ENCODE measurements at regions not wholly inside any gene's neighbourhood (a gene's known extent, or its start where the extent isn't known, plus 50 kb on each side); places are given as distances from the start of the nearest gene placed in this dataset.

DNA sequence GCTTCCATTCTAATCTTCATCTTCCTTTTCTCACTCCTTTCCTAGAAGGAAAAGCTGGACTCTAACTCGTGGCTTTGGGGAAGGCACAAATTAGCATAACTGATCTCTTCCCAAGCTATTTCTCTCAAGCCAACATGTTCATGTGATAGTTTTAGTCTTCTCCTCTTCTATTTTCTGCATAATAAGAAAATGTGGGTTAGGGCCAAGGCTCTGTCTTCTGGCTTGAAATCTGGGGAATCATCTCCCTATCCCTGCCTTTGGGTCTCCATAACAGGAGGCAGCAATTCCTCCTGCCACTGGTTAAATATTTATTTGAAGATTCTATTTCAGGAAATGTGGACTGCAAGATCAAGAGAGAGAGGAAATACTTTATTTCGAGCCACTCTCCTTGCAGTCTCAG lies 1669.6 kb downstream of the MAT2B start:
- TF ChIP-seq, protein P1, sequence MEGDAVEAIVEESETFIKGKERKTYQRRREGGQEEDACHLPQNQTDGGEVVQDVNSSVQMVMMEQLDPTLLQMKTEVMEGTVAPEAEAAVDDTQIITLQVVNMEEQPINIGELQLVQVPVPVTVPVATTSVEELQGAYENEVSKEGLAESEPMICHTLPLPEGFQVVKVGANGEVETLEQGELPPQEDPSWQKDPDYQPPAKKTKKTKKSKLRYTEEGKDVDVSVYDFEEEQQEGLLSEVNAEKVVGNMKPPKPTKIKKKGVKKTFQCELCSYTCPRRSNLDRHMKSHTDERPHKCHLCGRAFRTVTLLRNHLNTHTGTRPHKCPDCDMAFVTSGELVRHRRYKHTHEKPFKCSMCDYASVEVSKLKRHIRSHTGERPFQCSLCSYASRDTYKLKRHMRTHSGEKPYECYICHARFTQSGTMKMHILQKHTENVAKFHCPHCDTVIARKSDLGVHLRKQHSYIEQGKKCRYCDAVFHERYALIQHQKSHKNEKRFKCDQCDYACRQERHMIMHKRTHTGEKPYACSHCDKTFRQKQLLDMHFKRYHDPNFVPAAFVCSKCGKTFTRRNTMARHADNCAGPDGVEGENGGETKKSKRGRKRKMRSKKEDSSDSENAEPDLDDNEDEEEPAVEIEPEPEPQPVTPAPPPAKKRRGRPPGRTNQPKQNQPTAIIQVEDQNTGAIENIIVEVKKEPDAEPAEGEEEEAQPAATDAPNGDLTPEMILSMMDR (IDR thresholded peaks at IDR 0.05; ENCODE audit: poor library complexity, severe bottlenecking), result no peak
- no peak for TF ChIP-seq EZH2 (IDR thresholded peaks at IDR 0.05; ENCODE audit: borderline replicate concordance, insufficient read depth, low read length, poor library complexity, severe bottlenecking)
- no peak for TF ChIP-seq EP300 (conservative IDR thresholded peaks at IDR 0.05; ENCODE audit: poor library complexity, severe bottlenecking)
- TF ChIP-seq, protein P2, sequence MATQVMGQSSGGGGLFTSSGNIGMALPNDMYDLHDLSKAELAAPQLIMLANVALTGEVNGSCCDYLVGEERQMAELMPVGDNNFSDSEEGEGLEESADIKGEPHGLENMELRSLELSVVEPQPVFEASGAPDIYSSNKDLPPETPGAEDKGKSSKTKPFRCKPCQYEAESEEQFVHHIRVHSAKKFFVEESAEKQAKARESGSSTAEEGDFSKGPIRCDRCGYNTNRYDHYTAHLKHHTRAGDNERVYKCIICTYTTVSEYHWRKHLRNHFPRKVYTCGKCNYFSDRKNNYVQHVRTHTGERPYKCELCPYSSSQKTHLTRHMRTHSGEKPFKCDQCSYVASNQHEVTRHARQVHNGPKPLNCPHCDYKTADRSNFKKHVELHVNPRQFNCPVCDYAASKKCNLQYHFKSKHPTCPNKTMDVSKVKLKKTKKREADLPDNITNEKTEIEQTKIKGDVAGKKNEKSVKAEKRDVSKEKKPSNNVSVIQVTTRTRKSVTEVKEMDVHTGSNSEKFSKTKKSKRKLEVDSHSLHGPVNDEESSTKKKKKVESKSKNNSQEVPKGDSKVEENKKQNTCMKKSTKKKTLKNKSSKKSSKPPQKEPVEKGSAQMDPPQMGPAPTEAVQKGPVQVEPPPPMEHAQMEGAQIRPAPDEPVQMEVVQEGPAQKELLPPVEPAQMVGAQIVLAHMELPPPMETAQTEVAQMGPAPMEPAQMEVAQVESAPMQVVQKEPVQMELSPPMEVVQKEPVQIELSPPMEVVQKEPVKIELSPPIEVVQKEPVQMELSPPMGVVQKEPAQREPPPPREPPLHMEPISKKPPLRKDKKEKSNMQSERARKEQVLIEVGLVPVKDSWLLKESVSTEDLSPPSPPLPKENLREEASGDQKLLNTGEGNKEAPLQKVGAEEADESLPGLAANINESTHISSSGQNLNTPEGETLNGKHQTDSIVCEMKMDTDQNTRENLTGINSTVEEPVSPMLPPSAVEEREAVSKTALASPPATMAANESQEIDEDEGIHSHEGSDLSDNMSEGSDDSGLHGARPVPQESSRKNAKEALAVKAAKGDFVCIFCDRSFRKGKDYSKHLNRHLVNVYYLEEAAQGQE (IDR thresholded peaks at IDR 0.05; ENCODE audit: borderline replicate concordance), result no peak
